ENCODE measurements at regions not wholly inside any gene's neighbourhood (a gene's known extent, or its start where the extent isn't known, plus 50 kb on each side); places are given as distances from the start of the nearest gene placed in this dataset.

DNA sequence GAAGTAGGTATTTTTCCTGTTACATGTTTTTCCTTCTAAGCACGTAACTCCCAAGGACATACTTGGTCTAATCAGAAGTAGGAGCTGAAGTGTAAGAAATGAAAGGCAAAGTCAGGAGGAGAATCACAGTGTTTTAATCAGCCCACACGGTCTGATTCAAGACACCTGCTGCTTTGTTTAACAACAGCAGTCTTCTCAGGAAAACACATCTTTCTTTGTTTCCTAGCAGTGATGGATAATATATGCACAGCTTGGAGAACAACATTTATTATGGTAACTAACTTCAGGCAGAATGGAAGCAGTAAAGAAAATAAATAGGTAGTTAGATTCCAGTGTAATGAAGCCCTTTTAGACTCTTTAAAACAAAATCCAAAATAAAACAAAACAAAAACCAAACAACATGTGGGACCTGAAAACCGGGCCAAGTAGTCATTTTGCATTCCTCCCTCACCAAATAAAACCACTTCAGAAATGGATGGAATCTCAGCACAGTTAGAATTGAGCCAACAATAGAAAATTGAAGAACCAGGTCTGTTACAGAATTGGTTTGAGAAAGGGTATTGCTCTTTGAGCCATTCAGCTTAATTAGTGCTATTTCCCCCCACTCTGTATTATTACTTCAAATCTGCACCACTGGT, 61.1 kb upstream of the UGP2 start:
- no peak for DNase-seq (ENCODE audit: low spot score)

DNA sequence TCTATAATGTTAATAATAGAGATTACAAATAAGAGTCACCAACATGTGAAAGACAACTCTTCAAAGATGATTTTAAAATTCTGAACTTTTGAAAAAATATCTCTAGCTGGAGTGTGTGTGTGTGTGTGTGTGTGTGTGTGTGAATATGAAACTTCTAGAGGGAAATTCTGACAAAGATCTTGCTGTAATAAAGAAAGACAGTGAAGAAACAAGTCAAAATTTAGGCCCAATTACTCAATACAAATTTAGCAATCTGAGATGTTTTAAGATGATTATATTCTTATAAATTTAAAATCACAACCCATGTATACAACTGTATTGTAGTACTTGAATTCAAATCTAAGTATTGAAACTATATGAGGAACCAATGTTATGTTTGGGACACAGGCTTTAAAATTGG, 57.2 kb upstream of the UGP2 start:
- DNase-seq (ENCODE audit: low spot score): no peak

DNA sequence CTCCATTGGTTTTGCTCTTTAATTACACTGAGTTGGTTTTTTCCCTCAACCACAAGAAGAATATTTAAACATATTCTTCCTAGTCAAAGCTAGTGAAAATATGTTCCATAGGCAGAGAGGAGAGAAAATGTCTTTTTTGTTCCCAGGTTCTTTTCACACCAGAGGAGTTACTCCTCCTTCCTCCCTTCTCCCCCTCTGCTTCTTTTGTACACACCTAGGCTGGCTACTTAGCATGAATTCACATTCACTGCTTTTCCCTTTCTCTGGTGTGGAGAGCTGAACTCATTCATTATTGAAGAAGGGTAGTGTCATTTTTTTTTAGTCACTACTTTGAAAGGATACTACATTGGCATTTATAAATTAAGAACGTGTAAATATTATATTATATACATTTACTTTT, 56.6 kb upstream of the UGP2 start:
- no peak for DNase-seq (ENCODE audit: low spot score)

DNA sequence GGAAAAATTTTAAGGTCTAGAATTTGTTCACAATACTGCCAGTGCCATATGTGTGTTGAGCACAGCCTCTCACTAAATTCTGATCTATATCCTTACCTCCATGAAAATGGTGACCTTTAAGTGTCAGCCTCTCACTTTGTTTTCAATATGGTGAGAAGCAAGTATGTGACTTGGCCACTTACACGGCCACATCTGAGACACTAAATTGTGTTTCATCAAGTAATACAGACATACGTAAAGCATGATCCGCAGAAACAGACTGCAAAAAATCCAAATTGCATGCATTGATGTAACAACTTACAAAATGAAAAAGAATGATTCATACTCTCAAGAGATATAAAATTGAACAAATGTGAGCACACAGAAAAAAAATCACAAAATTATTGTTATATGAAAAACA, 55.2 kb upstream of the UGP2 start:
- no peak for DNase-seq (ENCODE audit: low spot score)

DNA sequence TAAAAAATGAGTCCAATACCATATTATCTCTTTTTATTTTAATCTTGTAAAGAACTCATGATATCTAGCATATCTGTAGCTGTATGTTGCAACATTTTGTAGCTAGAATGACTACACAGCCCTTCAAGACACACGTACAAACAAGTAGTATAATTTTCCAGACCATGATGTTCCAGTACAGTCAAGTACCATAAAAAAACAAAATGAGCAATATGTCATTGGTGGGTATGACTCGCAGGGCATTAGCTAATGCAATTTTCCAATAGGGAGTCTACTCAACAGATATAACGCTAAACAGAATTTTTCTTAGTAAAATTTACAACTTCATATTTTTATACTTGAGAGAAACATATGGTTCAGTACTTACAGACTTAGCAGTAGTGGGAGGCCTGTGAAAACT, 53.6 kb upstream of the UGP2 start:
- peak; percentile 78 for DNase-seq (ENCODE audit: low spot score)

DNA sequence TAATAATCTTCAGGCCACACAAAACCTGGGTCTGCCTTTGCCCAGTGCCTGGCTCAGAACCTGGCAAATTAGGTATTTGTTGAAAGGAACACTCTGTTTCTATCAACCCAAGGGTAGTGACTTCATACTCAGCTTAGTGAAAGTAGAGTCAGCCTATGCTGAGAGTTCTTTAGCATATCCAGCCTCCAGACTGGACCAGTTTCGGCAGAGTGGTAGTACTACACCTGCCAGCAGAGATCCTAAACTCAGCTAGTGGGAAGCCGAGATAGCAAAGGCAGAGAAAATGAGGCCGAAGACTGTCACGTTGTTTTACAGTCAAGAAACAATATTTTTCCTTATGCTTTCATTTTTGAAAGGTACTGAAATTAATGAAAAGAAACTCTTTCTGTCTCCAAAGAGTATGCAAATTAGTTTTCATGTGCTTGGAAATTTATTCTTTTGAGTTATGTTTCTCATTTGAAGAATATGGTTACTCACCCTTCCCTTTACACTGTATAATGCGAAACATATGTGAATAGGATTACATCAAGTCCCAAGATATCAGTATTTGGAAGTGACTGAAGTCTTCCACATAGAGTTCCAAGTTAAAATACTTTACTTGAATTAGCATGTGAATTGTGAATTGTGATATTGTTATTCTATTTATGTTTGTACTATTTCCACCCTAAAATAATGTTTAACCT, 52.2 kb upstream of the UGP2 start:
- DNase-seq (ENCODE audit: low spot score): peak; percentile 66

DNA sequence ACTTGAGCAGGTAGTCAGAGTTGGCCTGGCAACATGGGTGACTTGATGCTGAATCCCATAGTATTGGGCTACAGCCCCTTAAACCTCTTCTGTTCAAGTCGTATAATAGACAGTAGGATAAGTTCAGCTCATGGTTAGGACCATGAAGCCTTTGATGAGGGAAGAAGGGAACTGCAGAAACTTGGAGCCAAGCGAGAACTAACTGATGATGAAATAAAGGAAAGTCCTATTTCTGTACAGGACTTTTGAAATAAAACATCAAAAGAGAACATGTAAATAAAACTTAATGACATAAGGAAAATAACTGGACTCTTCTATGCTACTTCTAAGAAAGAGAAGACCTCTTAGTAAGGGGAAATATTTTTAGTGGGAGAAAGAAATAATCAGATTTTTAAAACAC, 51.2 kb upstream of the UGP2 start:
- DNase-seq (ENCODE audit: low spot score): peak; percentile 19

DNA sequence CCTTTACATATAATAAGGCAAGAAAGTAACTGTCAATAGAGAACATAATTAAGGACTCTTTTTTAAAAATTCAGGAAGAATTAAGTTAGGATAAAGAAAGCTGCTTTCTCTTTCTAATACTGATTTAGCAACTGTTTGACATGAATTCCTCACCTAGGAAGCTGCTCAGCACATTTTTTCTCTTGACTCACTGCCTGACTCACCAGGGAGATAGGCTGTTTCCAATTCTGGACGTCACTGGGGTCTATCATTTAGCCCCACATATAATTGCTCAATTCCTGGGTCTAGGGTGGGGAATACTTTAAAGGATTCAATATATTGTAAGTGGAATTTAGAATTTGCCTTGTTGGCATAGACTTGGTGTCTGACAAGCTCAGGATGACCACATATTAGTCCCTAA, 50.8 kb upstream of the UGP2 start:
- peak; percentile 75 for DNase-seq (ENCODE audit: low spot score)

DNA sequence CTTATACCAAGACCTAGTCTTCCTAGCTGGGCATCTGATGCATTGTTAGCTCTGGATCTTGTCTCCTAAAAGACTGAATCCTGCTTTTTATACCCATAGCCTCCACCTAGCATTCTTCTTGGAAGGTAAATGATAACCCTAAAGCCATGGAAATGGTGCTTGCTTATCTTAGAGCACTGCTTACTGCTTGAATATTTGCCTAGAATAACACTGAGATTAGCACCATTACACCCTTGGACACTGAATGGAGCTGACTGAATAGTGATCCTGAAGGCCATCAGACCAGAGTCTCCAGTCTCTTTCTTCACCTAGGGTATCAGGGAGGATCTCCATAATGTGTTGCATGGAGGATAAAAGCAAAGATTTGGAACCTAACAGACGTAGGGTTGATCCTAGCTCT, 50.3 kb upstream of the UGP2 start:
- no peak for DNase-seq (ENCODE audit: low spot score)
